ENCODE measurements at regions not wholly inside any gene's neighbourhood (a gene's known extent, or its start where the extent isn't known, plus 50 kb on each side); places are given as distances from the start of the nearest gene placed in this dataset.

- TF ChIP-seq CTCF (IDR thresholded peaks at IDR 0.05) (no peak), POLR2A (IDR thresholded peaks at IDR 0.05) (no peak), POLR2AphosphoS5 (IDR thresholded peaks at IDR 0.05) (no peak)
Measured at GRCh38 chr2:62286089-62286785, 90.3 kb downstream of the B3GNT2 start.

All from stomach (tissue), 4 donors.